K562 (cell line): ENCODE measurements at regions not wholly inside any gene's neighbourhood (a gene's known extent, or its start where the extent isn't known, plus 50 kb on each side); places are given as distances from the start of the nearest gene placed in this dataset.

Experiments
- EP300 ChIP-seq: IDR thresholded peaks from 2 replicates; pipeline ENCODE4 v1.6.1; 2012; ENCODE audit warnings: low read length, improper control_type of control experiment
- FOXA1 ChIP-seq: fragments of 450-650 bp; IDR thresholded peaks from 2 replicates; pipeline ENCODE4 v1.6.1; 2016; ENCODE audit warnings: mild to moderate bottlenecking, borderline replicate concordance
- SIN3A ChIP-seq, 2 experiments: fragments of 150-350 bp in 1 of 2; IDR thresholded peaks; 2 replicates each; pipeline ENCODE4 v1.6.1; 2011 to 2016; ENCODE audit warnings: borderline replicate concordance in 2 of 2, low read depth in 2 of 2, low read length in 2 of 2, mild to moderate bottlenecking in 2 of 2, moderate library complexity in 2 of 2; ENCODE audit not compliant: control insufficient read depth in 1 of 2
- ZNF431 ChIP-seq: sonication (generic); formaldehyde crosslinking; IDR thresholded peaks from 2 replicates; pipeline ENCODE4 v1.8.0; 2022; ENCODE audit warnings: mild to moderate bottlenecking, missing genetic modification reagents
- ZNF75A ChIP-seq: fragments of 450-650 bp; formaldehyde crosslinking; IDR thresholded peaks from 2 replicates; pipeline ENCODE4 v1.4.0; 2020; ENCODE audit warnings: mild to moderate bottlenecking
- TF ChIP-seq, protein P1 (sequence below), 3 experiments: IDR thresholded peaks in 2 of 3; conservative IDR thresholded peaks in 1 of 3; 2 replicates each; pipeline ENCODE4 v1.5.1; 2011 to 2012; ENCODE audit warnings: low read length in 3 of 3, mild to moderate bottlenecking in 3 of 3, control low read depth in 2 of 3, improper control_type of control experiment in 1 of 3, inconsistent platforms in 1 of 3, low read depth in 1 of 3, mixed read lengths in 1 of 3, moderate library complexity in 1 of 3; ENCODE audit not compliant: insufficient read depth in 2 of 3

DNA sequence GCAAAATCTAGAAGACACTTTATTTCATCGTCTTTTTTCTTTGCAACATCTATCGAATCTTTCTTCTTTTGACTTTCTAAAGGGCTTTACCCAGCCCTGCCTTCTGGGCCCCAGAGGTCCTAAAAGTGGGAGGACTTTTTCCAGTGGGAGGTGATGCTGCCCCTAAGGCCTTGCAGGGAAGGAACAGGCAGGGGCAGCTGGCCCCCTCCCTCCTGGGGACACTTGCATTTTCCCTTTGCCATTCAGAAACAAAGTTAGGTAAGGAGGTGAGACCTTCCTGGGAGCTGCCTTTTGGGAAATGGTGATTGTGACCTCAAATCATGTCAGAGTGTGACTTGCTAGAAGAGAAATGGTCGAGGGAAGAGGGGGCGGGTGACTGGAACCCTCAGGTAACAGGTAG is 132.7 kb downstream of the GLI2 start:
- TF ChIP-seq, protein P1, sequence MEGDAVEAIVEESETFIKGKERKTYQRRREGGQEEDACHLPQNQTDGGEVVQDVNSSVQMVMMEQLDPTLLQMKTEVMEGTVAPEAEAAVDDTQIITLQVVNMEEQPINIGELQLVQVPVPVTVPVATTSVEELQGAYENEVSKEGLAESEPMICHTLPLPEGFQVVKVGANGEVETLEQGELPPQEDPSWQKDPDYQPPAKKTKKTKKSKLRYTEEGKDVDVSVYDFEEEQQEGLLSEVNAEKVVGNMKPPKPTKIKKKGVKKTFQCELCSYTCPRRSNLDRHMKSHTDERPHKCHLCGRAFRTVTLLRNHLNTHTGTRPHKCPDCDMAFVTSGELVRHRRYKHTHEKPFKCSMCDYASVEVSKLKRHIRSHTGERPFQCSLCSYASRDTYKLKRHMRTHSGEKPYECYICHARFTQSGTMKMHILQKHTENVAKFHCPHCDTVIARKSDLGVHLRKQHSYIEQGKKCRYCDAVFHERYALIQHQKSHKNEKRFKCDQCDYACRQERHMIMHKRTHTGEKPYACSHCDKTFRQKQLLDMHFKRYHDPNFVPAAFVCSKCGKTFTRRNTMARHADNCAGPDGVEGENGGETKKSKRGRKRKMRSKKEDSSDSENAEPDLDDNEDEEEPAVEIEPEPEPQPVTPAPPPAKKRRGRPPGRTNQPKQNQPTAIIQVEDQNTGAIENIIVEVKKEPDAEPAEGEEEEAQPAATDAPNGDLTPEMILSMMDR (IDR thresholded peaks at IDR 0.05 in 2 of 3, conservative IDR thresholded peaks at IDR 0.05 in 1 of 3; ENCODE audit: insufficient read depth in 2 of 3, low read depth in 1 of 3, low read length in 3 of 3): no peak
- TF ChIP-seq EP300 (no peak), SIN3A (IDR thresholded peaks at IDR 0.05; ENCODE audit: borderline replicate concordance in 2 of 2, control insufficient read depth in 1 of 2, low read depth in 2 of 2, low read length in 2 of 2) (no peak), FOXA1 (no peak), ZNF431 (no peak), ZNF75A (CRISPR knock-in tag) (no peak)
